C4-2B (cell line): ENCODE measurements at regions not wholly inside any gene's neighbourhood (a gene's known extent, or its start where the extent isn't known, plus 50 kb on each side); places are given as distances from the start of the nearest gene placed in this dataset.

ENCODE experiments used
- H3K27ac ChIP-seq: fragments of 450-650 bp; 2 replicates; pipeline ENCODE4 v1.5.1; 2017
- CTCF ChIP-seq: fragments of 450-650 bp; conservative IDR thresholded peaks from 2 replicates; pipeline ENCODE4 v1.5.1; 2017; ENCODE audit warnings: mild to moderate bottlenecking
- ZFX ChIP-seq: fragments of 450-650 bp; IDR thresholded peaks from 2 replicates; pipeline ENCODE4 v1.6.1; 2017

- TF ChIP-seq CTCF (no peak), ZFX (no peak)
- no peak overlapping the region for H3K27ac ChIP-seq
Observed at GRCh38 chr1:59241909-59242308, 55.0 kb upstream of the FGGY start.

GRCh38 chr1:59242370-59242769 lies 54.5 kb upstream of the FGGY start:
- H3K27ac ChIP-seq = no peak overlapping the region
- no peak for TF ChIP-seq ZFX
- no peak for TF ChIP-seq CTCF

GRCh38 chr1:59243550-59243949 lies 53.3 kb upstream of the FGGY start:
- H3K27ac ChIP-seq = no peak overlapping the region
- TF ChIP-seq CTCF (no peak), ZFX (no peak)

GRCh38 chr1:59243978-59244377 lies 52.9 kb upstream of the FGGY start:
- TF ChIP-seq ZFX = no peak
- TF ChIP-seq CTCF = no peak
- no peak overlapping the region for H3K27ac ChIP-seq

- H3K27ac ChIP-seq = no peak overlapping the region
- no peak for TF ChIP-seq ZFX
- no peak for TF ChIP-seq CTCF
Observed at GRCh38 chr1:59244891-59245290, 52.0 kb upstream of the FGGY start.
